Glutamatergic neuron (in vitro differentiated cells): ENCODE measurements at regions not wholly inside any gene's neighbourhood (a gene's known extent, or its start where the extent isn't known, plus 50 kb on each side); places are given as distances from the start of the nearest gene placed in this dataset.

Experiments
- DNase-seq: peaks from one replicate; pipeline ENCODE4 v3.0.0; 2022
- H3K27ac Mint-ChIP-seq: one replicate; pipeline ENCODE4 v1.8.0; 2020; ENCODE audit warnings: mild to moderate bottlenecking, mixed read lengths, inconsistent platforms; ENCODE audit not compliant: unreplicated experiment
- H3K27me3 Mint-ChIP-seq: one replicate; pipeline ENCODE4 v1.8.0; 2020; ENCODE audit warnings: mild to moderate bottlenecking, moderate library complexity, mixed read lengths, inconsistent platforms; ENCODE audit not compliant: unreplicated experiment
- H3K36me3 Mint-ChIP-seq: one replicate; pipeline ENCODE4 v1.8.0; 2020; ENCODE audit warnings: mild to moderate bottlenecking, mixed read lengths, inconsistent platforms; ENCODE audit not compliant: unreplicated experiment
- H3K4me1 Mint-ChIP-seq: one replicate; pipeline ENCODE4 v1.8.0; 2020; ENCODE audit warnings: mild to moderate bottlenecking, low read depth, mixed read lengths, inconsistent platforms; ENCODE audit not compliant: unreplicated experiment
- H3K4me3 Mint-ChIP-seq: one replicate; pipeline ENCODE4 v1.8.0; 2020; ENCODE audit warnings: mild to moderate bottlenecking, mixed read lengths, inconsistent platforms; ENCODE audit not compliant: unreplicated experiment
- H3K9me3 Mint-ChIP-seq: one replicate; pipeline ENCODE4 v1.8.0; 2020; ENCODE audit warnings: mild to moderate bottlenecking, moderate library complexity, mixed read lengths, inconsistent platforms; ENCODE audit not compliant: unreplicated experiment
- TF ChIP-seq, protein P1 (sequence below): fragments of 200-600 bp; sonication (generic); IDR thresholded peaks from one replicate; pipeline ENCODE4 v1.5.0; 2021; ENCODE audit not compliant: partially characterized antibody, unreplicated experiment

DNA sequence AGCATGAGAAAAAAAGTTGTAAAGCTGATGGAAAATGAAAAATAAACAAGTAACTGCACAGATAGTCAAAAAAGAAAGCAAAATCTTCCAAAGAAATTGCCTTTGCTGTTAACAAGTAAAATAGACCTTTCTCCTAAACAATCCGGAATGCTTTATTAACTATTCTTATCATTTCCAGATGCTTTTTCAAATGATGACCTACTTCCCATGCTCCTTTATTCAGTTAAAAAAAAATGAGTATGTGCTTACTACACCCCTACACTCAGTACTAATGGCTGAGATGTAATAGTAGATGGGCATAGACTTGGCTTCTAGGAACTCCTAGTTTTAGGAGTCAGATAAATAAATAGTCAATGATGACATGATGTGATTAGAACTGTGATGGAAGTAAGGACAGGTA, 108.5 kb downstream of the NIBAN1 start:
- H3K36me3 Mint-ChIP-seq = no peaks in the 10 kb centered on the region
- no peak overlapping the region for H3K27ac Mint-ChIP-seq
- H3K27me3 Mint-ChIP-seq = no peaks in the 10 kb centered on the region
- no peak overlapping the region for H3K4me3 Mint-ChIP-seq
- DNase-seq = no peak
- TF ChIP-seq, protein P1, sequence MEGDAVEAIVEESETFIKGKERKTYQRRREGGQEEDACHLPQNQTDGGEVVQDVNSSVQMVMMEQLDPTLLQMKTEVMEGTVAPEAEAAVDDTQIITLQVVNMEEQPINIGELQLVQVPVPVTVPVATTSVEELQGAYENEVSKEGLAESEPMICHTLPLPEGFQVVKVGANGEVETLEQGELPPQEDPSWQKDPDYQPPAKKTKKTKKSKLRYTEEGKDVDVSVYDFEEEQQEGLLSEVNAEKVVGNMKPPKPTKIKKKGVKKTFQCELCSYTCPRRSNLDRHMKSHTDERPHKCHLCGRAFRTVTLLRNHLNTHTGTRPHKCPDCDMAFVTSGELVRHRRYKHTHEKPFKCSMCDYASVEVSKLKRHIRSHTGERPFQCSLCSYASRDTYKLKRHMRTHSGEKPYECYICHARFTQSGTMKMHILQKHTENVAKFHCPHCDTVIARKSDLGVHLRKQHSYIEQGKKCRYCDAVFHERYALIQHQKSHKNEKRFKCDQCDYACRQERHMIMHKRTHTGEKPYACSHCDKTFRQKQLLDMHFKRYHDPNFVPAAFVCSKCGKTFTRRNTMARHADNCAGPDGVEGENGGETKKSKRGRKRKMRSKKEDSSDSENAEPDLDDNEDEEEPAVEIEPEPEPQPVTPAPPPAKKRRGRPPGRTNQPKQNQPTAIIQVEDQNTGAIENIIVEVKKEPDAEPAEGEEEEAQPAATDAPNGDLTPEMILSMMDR = no peak
- no peaks in the 10 kb centered on the region for H3K9me3 Mint-ChIP-seq
- no peaks in the 10 kb centered on the region for H3K4me1 Mint-ChIP-seq

DNA sequence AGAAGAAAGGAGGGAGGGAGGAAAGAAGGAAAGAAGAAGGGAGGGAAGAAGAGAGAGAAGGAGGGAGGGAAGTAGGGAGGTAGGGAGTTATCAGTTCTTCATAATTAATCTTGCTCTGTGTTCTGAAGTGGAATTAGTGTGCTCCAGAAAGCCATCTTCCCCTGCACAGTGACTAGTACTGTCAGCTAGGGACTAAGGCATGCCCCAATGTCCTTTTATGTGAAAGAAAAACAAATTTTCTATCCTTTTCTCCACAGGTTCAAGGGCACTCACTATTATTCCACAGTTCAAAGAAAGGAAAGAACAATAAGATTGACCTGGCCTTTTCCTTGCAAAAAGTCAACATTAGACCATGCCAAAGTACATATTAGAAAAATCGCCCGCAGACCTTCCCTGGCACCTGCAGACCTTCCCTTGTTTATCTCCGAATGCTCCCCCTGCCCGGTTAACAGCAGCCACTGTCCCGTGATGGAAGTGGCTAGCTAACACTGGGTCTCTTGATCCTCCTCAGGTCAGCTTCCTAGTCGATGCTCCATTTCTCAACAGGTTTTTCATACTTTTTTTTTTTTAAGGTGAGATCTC, 107.2 kb upstream of the EDEM3 start:
- TF ChIP-seq, protein P1 = no peak
- Mint-ChIP-seq H3K4me1 (no peaks in the 10 kb centered on the region), H3K36me3 (no peaks in the 10 kb centered on the region), H3K4me3 (no peak overlapping the region), H3K27ac (no peak overlapping the region), H3K9me3 (no peaks in the 10 kb centered on the region), H3K27me3 (peaks cover 2% of the 10 kb centered on the region)
- DNase-seq = no peak

DNA sequence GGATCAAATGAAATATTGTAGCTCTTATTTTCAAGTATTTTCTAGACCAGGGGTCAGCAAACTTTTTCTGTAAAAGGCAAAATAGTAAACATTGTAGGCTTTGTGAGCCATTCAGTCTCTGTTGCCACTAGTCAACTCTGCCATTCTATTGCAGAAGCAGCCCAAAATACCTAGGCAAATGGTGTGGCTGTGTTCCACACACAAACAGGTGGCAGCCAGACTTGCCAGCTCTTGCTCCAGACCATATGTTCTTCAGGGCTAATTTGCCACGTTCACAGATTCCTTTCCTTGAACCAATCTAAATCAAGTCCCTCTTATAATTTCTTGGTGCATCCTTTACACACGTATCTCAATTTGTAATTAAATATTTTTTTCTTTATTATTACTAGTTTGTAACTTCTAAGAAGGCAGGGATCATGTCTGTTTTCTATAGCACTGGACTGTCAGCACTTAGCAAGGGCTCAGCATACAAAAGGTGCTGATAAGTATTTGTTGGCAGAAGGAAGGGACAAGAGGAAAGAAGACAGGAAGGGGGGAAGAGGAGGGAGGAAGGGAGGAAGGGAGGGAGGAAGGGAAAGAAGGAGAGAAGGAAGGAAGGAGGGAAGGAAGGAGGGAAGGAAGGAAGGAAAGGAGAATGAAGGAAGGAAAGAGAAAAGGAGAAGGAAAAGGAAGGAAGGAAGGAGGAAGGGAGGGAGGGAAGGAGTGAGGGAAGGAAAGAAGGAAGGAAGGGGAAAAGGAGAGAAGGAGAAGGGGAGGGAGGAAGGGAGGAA, 106.5 kb upstream of the EDEM3 start:
- no peak for DNase-seq
- Mint-ChIP-seq H3K36me3 (no peaks in the 10 kb centered on the region), H3K4me1 (no peaks in the 10 kb centered on the region), H3K27me3 (peaks cover 2% of the 10 kb centered on the region), H3K27ac (no peak overlapping the region), H3K9me3 (no peaks in the 10 kb centered on the region), H3K4me3 (no peak overlapping the region)
- TF ChIP-seq, protein P1 = no peak

- TF ChIP-seq, protein P1 = no peak
- DNase-seq = no peak
- Mint-ChIP-seq H3K27me3 (peaks cover 2% of the 10 kb centered on the region), H3K4me3 (no peak overlapping the region), H3K4me1 (no peaks in the 10 kb centered on the region), H3K27ac (no peak overlapping the region), H3K36me3 (no peaks in the 10 kb centered on the region), H3K9me3 (no peaks in the 10 kb centered on the region)
Observed at GRCh38 chr1:184860535-184860934, 105.9 kb upstream of the EDEM3 start.
